ENCODE measurements at regions not wholly inside any gene's neighbourhood (a gene's known extent, or its start where the extent isn't known, plus 50 kb on each side); places are given as distances from the start of the nearest gene placed in this dataset.

GRCh38 chr11:59302991-59303390 is 55.7 kb upstream of the OR5AN1 start:
- no peak for DNase-seq

DNA sequence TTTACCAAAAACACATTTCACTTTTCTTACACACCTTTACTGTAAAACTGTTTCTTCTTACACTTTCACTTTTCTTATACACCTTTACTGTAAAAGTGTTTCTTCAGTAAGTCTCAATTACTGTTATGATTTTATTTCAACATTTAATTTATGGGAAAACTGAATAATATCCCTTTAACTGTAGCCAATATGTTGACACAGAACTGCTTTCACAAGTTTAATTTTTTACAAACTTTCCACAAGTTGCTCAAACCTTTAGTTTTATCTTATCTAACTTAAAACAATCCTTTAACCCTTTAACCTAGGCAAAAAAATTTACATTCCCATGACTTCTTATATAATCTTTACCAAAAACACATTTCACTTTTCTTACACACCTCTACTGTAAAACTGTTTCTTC is 63.3 kb upstream of the OR5AN1 start:
- no peak for DNase-seq

GRCh38 chr11:59292611-59293010 is 66.1 kb upstream of the OR5AN1 start:
- no peak for DNase-seq

GRCh38 chr11:59291228-59291627 is 67.5 kb upstream of the OR5AN1 start:
- DNase-seq = no peak

DNA sequence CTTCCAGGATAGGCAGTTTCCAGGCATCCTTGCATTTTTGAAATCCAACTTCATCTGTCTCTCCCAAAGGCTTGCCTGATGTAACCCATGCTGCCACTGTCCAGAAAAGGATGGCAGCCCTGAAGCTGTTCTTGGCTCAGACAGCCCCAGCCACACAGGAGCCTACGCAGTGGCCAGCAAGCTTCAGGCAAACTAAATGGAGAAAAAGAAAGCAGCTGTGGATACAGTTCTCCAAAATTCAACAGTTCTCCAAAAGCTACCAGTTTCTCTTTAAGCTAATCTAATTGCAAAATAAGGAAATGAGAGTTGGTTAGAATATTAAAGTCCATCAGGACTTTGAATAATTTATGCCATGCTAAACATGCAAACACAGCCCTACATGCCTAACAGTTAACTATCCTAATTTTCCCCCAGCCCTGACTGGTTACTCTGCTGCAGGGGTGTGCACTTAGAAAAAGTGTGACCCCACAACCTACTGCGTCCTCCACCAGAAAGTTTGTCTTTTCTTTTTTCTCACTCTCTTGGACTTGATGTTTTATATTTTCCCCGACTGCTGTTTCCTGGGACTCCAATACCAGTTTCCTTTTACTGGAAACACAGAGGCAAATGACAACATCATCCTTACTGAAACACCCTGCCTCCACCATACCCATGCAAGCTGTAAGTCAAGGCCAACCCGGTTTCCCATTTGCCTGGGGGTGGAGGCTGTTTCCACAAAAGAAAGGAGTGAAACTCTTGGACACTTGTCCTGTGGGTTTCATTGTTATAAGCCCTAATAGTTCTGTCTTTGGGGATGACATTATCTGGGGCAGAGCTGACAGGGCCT is 69.1 kb upstream of the OR5AN1 start:
- DNase-seq = no peak

DNA sequence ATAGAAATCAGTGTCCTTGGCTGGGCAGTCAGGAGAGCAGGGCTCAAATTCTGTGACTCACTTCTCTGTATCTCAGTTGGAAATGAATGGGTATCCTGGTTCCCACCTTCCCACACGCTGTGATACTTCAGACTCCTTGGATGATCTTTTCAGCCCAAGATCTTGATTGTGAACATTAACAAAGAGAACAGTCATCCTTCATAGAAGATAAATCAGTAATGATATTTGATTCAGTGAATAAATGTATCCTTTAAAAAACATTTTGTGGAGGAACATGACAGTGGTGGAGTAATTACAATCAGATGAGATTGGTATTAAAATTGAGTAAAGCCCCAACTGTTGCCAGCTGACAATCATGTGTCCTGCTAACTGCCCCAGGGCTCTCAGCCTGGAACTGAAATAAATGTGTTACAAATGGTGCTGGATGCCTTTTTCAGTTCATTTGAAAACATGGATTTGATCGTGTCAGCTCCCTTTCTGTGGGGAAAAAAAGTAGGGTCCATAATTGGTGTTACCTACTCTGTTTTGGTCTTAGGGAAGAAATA is 72.9 kb upstream of the OR5AN1 start:
- DNase-seq = no peak

- no peak for DNase-seq
These were observed 72.0 kb upstream of the MPEG1 start for GRCh38 chr11:59284773-59285129.

- DNase-seq = no peak
These were observed 71.4 kb upstream of the MPEG1 start for GRCh38 chr11:59283825-59284772.

DNA sequence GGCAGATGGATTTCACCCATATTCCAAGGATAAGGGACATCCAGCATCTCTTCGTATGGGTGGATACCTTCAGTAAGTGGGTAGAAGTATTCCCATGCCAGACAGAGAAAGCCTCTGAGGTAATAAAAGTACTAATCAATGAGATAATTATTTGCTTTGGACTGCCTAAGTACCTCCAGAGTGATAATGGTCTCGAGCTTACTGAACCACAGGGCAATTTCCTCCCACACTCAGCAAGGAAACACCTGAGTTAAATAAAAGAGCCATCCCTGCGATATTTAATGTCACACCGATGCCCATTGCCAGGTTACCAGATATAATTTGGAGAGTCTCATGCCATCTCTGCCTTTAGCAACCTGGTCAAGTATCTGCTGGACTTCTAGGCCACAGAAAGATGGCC is 70.6 kb upstream of the MPEG1 start:
- DNase-seq = no peak

DNA sequence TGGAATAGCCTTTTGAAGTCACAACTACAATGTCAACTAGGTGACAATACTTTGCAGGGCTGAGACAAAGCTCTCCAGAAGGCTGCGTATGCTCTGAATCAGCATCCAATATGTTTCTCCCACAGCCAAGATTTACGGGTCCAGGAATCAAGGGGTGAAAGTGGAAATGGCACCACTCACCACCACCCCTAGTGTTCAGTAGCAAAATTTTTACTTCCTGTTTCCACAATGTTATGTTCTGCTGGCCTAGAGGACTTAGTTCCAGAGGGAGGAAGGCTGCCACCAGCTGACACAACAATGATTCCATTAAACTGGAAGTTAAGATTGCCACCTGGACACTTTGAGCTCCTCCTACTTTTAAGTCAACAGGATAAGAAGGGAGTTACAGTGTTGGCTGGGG is 68.5 kb upstream of the MPEG1 start:
- DNase-seq = no peak

DNA sequence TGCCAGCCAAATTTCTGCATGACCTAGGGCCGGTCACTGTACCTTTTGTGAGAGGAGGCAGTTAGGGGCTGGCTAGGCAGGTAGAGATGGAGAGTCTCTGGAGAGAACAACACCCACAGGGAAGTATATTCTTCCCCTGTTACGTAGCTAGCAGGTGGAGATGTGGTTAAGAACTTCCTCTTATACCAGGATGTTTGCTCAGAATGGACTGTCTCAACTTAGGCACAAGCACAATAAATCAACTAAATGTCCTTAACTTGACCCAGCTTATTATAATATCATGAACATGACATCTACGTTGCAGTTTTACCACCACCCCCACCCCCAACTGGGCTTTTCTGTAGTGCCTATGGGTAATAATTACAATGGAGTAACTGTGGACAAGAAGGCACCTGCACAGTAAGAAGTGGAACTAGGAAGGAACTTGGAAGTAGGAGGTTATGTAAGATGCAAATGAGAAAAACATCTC is 60.7 kb upstream of the MPEG1 start:
- DNase-seq = no peak

GRCh38 chr11:59272771-59273372 is 60.1 kb upstream of the MPEG1 start:
- no peak for DNase-seq

GRCh38 chr11:59271811-59272327 is 59.1 kb upstream of the MPEG1 start:
- DNase-seq = no peak

DNA sequence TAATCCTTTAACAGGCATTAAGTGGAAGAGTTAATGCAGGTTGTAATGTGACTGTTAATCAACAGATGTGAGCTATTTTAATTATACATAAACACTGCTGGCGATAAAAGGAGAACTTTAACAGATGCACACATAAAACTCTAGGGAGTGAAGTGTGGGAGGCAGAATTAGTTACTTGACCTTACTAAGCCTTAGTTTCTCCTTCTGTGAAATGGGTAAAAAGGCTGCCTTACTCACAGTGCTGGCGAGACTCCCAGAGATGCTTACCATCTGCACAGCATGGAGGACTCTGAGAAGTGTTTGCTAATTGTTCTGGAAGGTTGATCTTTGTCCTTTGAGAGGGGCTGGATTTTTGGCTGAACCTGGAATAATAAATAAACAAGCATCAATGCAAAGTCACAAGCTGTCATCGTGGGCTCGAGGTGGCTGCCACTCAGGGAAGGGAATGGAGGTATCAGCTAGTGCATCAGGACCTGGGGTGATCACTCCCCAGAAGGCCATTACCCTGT is 58.6 kb upstream of the MPEG1 start:
- DNase-seq = no peak

DNA sequence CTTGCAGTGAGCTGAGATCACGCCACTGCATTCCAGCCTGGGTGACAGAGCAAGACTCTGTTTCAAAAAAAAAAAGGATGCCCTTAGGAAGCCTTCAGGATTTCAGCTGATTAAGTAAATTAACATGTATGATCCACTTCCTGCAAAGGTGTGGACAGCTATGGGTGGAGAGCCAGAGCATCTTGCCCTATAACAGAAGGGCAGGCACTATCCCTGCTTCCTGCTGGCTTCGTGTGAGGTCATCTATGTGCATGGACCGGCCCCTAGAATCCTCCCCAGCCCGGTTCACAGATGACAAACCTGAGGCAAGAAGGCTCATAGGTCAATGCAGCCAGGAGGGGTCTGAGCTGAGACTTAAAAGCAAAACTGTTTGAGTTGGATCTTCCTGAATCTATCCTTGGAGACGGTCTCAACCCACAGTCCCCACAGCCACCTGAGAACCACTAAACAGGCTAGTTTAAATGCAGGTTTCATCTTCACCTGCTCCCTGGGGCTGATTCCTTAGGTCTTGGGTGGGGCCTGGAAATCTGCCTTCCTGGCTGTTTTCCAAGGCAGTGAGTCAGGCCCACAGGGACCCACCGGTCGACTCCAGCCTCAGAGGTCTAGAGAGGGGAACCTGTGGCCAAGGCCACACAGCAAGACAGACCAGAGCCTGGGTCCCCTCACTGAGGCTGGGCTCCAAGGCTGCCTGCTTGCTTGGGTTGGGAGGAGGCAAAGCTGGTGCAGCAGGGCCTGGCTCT is 55.2 kb upstream of the MPEG1 start:
- DNase-seq = no peak

- no peak for DNase-seq
These were observed 54.5 kb upstream of the MPEG1 start for GRCh38 chr11:59267196-59267595.

- no peak for DNase-seq
These were observed 53.8 kb upstream of the MPEG1 start for GRCh38 chr11:59266491-59266890.

DNA sequence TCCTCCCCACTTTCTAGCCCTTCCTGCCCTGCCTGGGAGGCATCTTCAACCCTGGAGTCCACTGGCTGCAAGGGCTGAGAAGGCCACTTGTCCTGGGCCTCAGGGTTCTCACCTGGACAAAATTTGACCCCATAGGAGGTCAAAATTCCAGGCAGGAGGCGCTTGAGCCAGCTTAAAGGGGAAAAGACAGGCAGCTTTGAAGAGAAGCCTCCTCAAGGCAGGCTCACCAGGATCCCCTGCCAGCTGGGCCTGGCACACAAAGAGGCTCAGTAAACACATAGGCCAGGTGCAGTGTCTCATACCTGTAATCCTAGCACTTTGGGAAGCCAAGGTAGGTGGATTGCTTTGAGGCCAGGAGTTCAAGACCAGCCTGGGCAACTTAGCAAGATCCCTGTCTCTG is 53.0 kb upstream of the MPEG1 start:
- DNase-seq = no peak

DNA sequence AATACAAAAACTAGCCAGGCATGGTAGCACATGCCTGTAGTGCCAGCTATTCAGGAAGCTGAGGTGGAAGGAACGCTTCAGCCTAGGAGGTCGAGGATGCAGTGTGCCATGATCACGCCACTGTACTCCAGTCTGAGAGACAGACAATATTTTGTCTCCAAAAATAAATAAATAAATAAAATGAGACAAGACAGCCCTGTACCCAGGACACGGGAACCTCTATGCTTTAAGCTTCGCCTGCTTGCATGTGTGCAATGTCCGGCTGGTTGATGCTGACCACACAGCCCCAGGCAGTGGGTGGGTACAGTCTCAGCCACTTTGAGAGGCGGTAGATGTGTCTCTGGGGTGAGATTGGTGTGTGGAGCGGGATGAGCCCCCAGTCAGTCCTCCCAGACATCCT is 52.0 kb upstream of the MPEG1 start:
- DNase-seq = no peak

GRCh38 chr11:59263225-59263894 is 50.6 kb upstream of the MPEG1 start:
- peak; percentile 73 for DNase-seq

Data from islet precursor cell (in vitro differentiated cells).